ENCODE measurements at regions not wholly inside any gene's neighbourhood (a gene's known extent, or its start where the extent isn't known, plus 50 kb on each side); places are given as distances from the start of the nearest gene placed in this dataset.
A peak's percentile ranks its signal among the peaks of the same experiment; 100 is the strongest.

DNA sequence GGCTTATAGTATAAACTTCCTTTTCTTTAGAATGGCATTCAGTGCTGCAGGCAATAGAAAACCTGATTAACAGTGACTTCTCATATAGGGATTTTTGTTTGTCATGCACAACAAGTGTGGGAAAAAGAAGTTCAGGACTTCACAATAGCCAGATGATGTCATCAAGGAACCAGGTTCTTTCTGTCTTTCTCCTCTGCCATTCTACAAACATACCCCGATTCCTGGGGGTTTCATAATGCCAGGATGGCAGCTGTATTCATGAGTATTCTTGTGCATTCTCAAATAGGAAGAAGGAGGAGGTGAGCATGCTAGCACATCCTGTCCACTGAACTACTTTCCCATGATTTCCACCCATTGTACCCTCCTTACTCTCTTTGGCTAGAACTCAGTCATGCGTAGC, 182.7 kb upstream of the EEA1 start:
- Histone ChIP-seq H3K4me3 (no peak overlapping the region), H3K9ac (no peak overlapping the region), H3K4me1 (peaks cover 0 to 23% (median 0%) of the 10 kb centered on the region in 10 experiments; a peak in 6 of 20 replicates), H3K27me3 (no peaks in the 10 kb centered on the region), H3K27ac (no peak overlapping the region), H4K20me1 (no peaks in the 10 kb centered on the region), H3K9me3 (replicated peaks in 1 of 11) (no peaks in the 10 kb centered on the region), H3K36me3 (no peaks in the 10 kb centered on the region), H3K4me2 (no peak overlapping the region)
- TF ChIP-seq Cebpa-rat (IDR thresholded peaks at IDR 0.05): no peak

GRCh38 chr12:93113317-93114006, 184.4 kb upstream of the EEA1 start:
- TF ChIP-seq Cebpa-rat (IDR thresholded peaks at IDR 0.05): no peak
- Histone ChIP-seq H4K20me1 (no peaks in the 10 kb centered on the region), H3K9me3 (replicated peaks in 1 of 11) (no peaks in the 10 kb centered on the region), H3K4me1 (peaks cover 0 to 23% (median 0%) of the 10 kb centered on the region in 10 experiments; a peak in 6 of 20 replicates), H3K4me3 (no peak overlapping the region), H3K27ac (peak overlapping the region in 3 of 11 experiments; percentile 26 to 48 (median 43); a peak in 5 of 22 replicates), H3K27me3 (no peaks in the 10 kb centered on the region), H3K4me2 (peak overlapping the region in 4 of 11 experiments; percentile 16 to 51 (median 33); a peak in 7 of 22 replicates), H3K36me3 (no peaks in the 10 kb centered on the region), H3K9ac (peak overlapping the region in 1 of 11 experiments; percentile 24; a peak in 1 of 22 replicates)

DNA sequence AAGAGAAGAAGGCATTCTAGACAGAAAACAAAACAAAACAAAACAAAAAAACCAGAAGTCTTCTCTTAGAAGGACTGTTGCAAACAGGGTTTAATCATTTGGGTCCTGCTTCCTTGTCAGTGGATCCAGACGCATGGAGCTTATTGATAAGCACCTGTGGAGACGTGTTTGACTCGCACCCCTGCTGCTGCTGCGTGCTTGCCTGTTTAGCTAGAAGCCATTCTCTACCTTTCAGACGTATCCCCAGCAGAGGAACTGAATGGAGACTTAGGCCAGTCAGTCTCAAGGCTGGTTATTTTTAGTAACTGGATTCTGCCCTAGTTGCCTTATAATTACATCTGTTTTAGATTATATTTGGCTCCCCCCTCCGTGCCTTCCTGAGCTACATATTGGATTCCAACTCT, 186.1 kb upstream of the EEA1 start:
- Histone ChIP-seq H3K9me3 (replicated peaks in 1 of 11) (no peaks in the 10 kb centered on the region), H3K27me3 (no peaks in the 10 kb centered on the region), H3K9ac (no peak overlapping the region), H3K27ac (no peak overlapping the region), H3K4me2 (peak overlapping the region in 1 of 11 experiments; percentile 29; a peak in 1 of 22 replicates), H4K20me1 (no peaks in the 10 kb centered on the region), H3K36me3 (no peaks in the 10 kb centered on the region), H3K4me1 (peaks cover 0 to 23% (median 0%) of the 10 kb centered on the region in 10 experiments; a peak in 6 of 20 replicates), H3K4me3 (no peak overlapping the region)
- TF ChIP-seq Cebpa-rat (IDR thresholded peaks at IDR 0.05): no peak

GRCh38 chr12:93115646-93116045, 186.6 kb upstream of the EEA1 start:
- Histone ChIP-seq H3K27me3 (no peaks in the 10 kb centered on the region), H3K9me3 (replicated peaks in 1 of 11) (no peaks in the 10 kb centered on the region), H4K20me1 (no peaks in the 10 kb centered on the region), H3K9ac (no peak overlapping the region), H3K27ac (no peak overlapping the region), H3K4me1 (peaks cover 0 to 23% (median 0%) of the 10 kb centered on the region in 10 experiments; a peak in 6 of 20 replicates), H3K36me3 (no peaks in the 10 kb centered on the region), H3K4me3 (no peak overlapping the region), H3K4me2 (no peak overlapping the region)
- TF ChIP-seq Cebpa-rat (IDR thresholded peaks at IDR 0.05): no peak

DNA sequence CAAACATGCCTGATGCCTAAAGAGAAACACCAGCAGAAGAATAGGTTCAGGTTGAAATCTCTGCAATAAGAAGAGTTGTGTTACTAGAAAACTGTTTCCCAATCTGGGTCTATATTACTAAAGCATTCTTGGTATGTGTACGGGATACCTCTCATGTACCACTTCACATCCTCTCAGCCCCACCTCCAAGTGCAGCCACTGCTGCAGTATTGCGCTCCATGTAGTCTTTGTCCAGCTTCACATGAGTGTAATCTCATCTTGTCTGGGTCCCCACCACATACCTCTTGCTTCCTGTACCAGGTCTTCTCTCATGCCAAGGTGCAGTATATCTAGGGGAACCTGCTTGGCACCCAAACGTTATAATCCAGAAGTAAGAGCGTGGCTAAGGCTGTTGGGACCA, 187.5 kb upstream of the EEA1 start:
- TF ChIP-seq Cebpa-rat (IDR thresholded peaks at IDR 0.05): no peak
- H3K36me3 ChIP-seq: no peaks in the 10 kb centered on the region
- no peak overlapping the region for H3K4me2 ChIP-seq
- H3K27me3 ChIP-seq: no peaks in the 10 kb centered on the region
- H4K20me1 ChIP-seq: no peaks in the 10 kb centered on the region
- no peak overlapping the region for H3K27ac ChIP-seq
- H3K9me3 ChIP-seq (replicated peaks in 1 of 11): no peaks in the 10 kb centered on the region
- no peak overlapping the region for H3K9ac ChIP-seq
- H3K4me1 ChIP-seq: peaks cover 0 to 23% (median 0%) of the 10 kb centered on the region in 10 experiments; a peak in 6 of 20 replicates
- H3K4me3 ChIP-seq: no peak overlapping the region

DNA sequence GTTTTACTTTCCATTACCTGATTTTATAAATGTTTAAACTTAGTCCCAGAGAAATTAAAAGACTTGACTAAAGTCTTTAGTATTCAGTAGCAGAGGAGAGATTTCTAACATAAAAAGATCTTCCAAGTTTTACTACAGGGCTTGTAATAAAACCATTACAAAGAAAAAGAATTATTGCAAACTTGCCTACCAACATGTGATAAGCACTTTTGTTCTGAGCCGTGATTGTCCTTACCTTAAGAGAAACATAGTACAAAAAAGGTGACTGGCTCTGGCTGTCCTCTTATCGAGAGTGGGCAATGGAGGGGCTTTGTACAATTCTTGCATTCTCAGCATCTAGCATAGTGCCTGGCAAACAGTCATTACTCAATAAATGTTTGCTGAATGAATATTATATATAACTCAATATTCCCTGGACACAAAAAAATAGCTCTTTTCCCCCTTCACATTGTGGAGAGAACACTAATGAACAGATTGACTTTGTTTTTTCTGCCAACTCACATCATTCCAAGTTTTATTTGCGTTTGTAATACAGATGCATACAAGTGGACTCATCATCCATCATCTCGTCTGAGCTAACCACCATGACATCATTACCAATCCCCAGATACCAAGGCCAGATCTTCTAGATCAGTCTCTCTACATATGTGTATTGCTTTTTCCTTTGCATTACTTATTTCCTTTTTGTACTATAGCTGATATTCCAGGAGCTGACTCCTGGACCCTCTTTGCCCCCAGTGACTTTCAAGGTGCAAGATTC, 192.8 kb upstream of the EEA1 start:
- no peak for TF ChIP-seq Cebpa-rat (IDR thresholded peaks at IDR 0.05)
- Histone ChIP-seq H3K4me2 (no peak overlapping the region), H3K9ac (no peak overlapping the region), H3K27me3 (no peaks in the 10 kb centered on the region), H3K4me3 (no peak overlapping the region), H4K20me1 (no peaks in the 10 kb centered on the region), H3K36me3 (no peaks in the 10 kb centered on the region), H3K27ac (no peak overlapping the region), H3K4me1 (peaks cover 6 to 22% (median 20%) of the 10 kb centered on the region in 10 experiments; a peak in 19 of 20 replicates), H3K9me3 (replicated peaks in 1 of 11) (peaks cover 0 to 5% (median 0%) of the 10 kb centered on the region in 11 experiments; a peak in 1 of 22 replicates)

DNA sequence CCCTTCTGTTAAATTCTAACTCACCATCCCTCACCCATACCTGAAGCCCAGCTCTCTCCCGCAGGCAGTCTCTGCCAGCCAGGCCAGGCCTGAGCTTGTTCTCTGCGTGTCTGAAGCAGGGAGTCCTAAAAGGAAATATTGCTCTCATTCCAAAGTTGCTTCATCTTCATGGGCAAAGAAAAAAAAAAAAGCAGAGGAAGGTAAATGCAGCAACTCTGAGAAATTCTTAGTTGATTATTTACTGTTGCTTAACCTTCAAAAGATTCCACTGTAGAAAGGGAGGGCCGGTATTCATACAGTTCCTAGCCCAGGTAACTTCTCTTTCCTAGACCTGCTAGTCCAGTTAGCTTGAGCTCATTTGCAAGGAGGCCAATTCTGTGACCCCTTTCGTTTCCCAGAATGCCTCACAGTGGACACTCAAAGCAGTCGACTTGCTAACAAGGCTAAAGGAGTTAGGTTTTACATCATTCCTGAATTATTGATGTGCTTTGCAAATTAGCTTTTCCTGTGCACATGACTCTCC, 193.5 kb upstream of the EEA1 start:
- H4K20me1 ChIP-seq: no peaks in the 10 kb centered on the region
- no peak for TF ChIP-seq Cebpa-rat (IDR thresholded peaks at IDR 0.05)
- no peak overlapping the region for H3K4me3 ChIP-seq
- H3K4me2 ChIP-seq: no peak overlapping the region
- no peaks in the 10 kb centered on the region for H3K36me3 ChIP-seq
- H3K27me3 ChIP-seq: no peaks in the 10 kb centered on the region
- peaks cover 6 to 29% (median 20%) of the 10 kb centered on the region in 10 experiments; a peak in 19 of 20 replicates for H3K4me1 ChIP-seq
- H3K9ac ChIP-seq: no peak overlapping the region
- H3K27ac ChIP-seq: no peak overlapping the region
- H3K9me3 ChIP-seq (replicated peaks in 1 of 11): peaks cover 0 to 5% (median 0%) of the 10 kb centered on the region in 11 experiments; a peak in 1 of 22 replicates

DNA sequence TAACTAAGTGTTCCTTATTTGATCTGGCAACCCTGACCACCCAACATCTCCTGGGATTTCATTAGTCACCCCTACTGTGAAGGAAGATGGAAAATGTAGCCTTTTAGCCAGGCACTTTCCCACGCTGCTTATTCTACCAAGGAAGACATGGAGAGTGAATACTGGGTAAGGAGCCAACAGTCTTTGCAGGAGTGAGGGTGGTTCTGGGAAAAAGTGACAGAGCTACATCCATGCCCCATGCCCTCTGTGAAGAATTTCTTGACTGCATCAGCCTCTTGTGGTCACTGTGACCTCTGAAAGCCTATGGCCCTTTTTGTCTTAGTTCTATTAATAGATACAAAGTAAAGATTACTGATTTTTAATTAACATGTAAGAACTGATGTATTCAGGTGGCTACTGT, 196.0 kb upstream of the EEA1 start:
- Histone ChIP-seq H3K4me3 (no peak overlapping the region), H3K27ac (no peak overlapping the region), H3K4me2 (peak overlapping the region in 4 of 11 experiments; percentile 35 to 72 (median 63); a peak in 5 of 22 replicates), H3K4me1 (peaks cover 9 to 38% (median 24%) of the 10 kb centered on the region in 10 experiments), H3K9ac (no peak overlapping the region), H3K27me3 (no peaks in the 10 kb centered on the region), H3K9me3 (replicated peaks in 1 of 11) (peaks cover 0 to 5% (median 0%) of the 10 kb centered on the region in 11 experiments; a peak in 2 of 22 replicates), H3K36me3 (no peaks in the 10 kb centered on the region), H4K20me1 (no peaks in the 10 kb centered on the region)
- TF ChIP-seq Cebpa-rat (IDR thresholded peaks at IDR 0.05): no peak

GRCh38 chr12:93126069-93126474, 197.0 kb upstream of the EEA1 start:
- Histone ChIP-seq H3K27me3 (no peaks in the 10 kb centered on the region), H3K9me3 (replicated peaks in 1 of 11) (peaks cover 0 to 5% (median 0%) of the 10 kb centered on the region in 11 experiments; a peak in 2 of 22 replicates), H3K4me1 (peaks cover 18 to 47% (median 32%) of the 10 kb centered on the region in 10 experiments), H3K4me2 (peak overlapping the region; percentile 18 to 72 (median 59); a peak in 21 of 22 replicates), H3K9ac (no peak overlapping the region), H3K4me3 (no peak overlapping the region), H4K20me1 (no peaks in the 10 kb centered on the region), H3K27ac (0 out of 22 replicates have a peak overlapping the region, but pooled peaks of 2 of the 11 experiments have one; percentile 3 to 13), H3K36me3 (no peaks in the 10 kb centered on the region)
- TF ChIP-seq Cebpa-rat (IDR thresholded peaks at IDR 0.05): no peak
